K562 (cell line): ENCODE measurements at regions not wholly inside any gene's neighbourhood (a gene's known extent, or its start where the extent isn't known, plus 50 kb on each side); places are given as distances from the start of the nearest gene placed in this dataset.
"Not testable (repeated sequence)": the region's sequence is repeated elsewhere in the genome, so short reads cannot be mapped to it uniquely, and the experiment has no call there.

Experiments used
- ATAC-seq: fragments of 200-7000 bp; cut with Tn5 transposase; 3 replicates; pipeline ENCODE4 v1.9.1; 2020; ENCODE audit warnings: moderate library complexity
- BruUV-seq: library from RNA; stranded (reverse); fragments of 400-500 nt; replicated peaks from 2 replicates; lab custom pipeline; 2021; lab: Mats Ljungman, UMichigan
- CTCF ChIA-PET: fragments of 300-600 bp; formaldehyde crosslinking; extraction: SDS; loops from one replicate; lab custom pipeline; 2021; ENCODE audit warnings: low intra/inter-chr PET ratio; lab: Yijun Ruan, JAX
- POLR2A ChIA-PET: fragments of 300-600, 350-650 bp; sonication (Branson Sonifier 250); formaldehyde crosslinking; extraction: SDS; loops from one replicate; lab custom pipeline; 2021; ENCODE audit warnings: antibody characterized with exemption, inconsistent platforms; lab: Yijun Ruan, JAX
- DNase-seq, 4 experiments: peaks; one replicate each; pipeline versions ENCODE4 v3.0.0 to v3.0.0-alpha.2; 2011 to 2018; ENCODE audit warnings: low spot score in 3 of 4, mixed read lengths in 3 of 4; ENCODE audit errors: extremely low read depth in 1 of 4
- FAIRE-seq: peaks from 2 replicates; lab custom pipeline; 2011; peaks lifted over from hg19 to GRCh38; lab: Jason Lieb, UNC
- H2AFZ ChIP-seq: 2 replicates; pipeline ENCODE4 v1.6.0; 2011; ENCODE audit warnings: low read depth, low read length, control low read depth, inconsistent platforms
- H3K27ac ChIP-seq: fragments of 200-600 bp; 3 replicates; pipeline ENCODE4 v1.8.0; 2011; ENCODE audit warnings: low read depth, mild to moderate bottlenecking, control low read depth, inconsistent platforms, low read length, moderate library complexity, mixed read lengths; ENCODE audit errors: extremely low read depth
- H3K27me3 ChIP-seq, 2 experiments: fragments of 300-600 bp in 1 of 2; 2 replicates in 1 of 2; 3 replicates in 1 of 2; pipeline versions ENCODE4 v1.6.0 to v1.8.0; 2011; ENCODE audit warnings: inconsistent platforms in 2 of 2, low read length in 2 of 2, mild to moderate bottlenecking in 1 of 2, mixed read lengths in 1 of 2, moderate library complexity in 1 of 2; ENCODE audit not compliant: control insufficient read depth in 2 of 2, insufficient read depth in 2 of 2
- H3K36me3 ChIP-seq: fragments of 300-600 bp; 3 replicates; pipeline ENCODE4 v1.8.0; 2011; ENCODE audit warnings: mild to moderate bottlenecking, low read length, inconsistent platforms; ENCODE audit not compliant: control insufficient read depth, insufficient read depth
- H3K4me1 ChIP-seq, 2 experiments: fragments of 200-600 bp in 1 of 2; replicated peaks in 1 of 2; 2 replicates in 1 of 2; 3 replicates in 1 of 2; pipeline versions ENCODE4 v1.5.1 to v1.8.0; 2011; ENCODE audit warnings: inconsistent platforms in 2 of 2, low read length in 2 of 2, mild to moderate bottlenecking in 1 of 2, mixed read lengths in 1 of 2, moderate library complexity in 1 of 2; ENCODE audit not compliant: control insufficient read depth in 2 of 2, insufficient read depth in 2 of 2
- H3K4me2 ChIP-seq: 2 replicates; pipeline ENCODE4 v1.6.1; 2011; ENCODE audit warnings: low read length, control low read depth, inconsistent platforms, mixed read lengths; ENCODE audit not compliant: insufficient read depth
- H3K4me3 ChIP-seq: fragments of 200-600 bp; sonication (generic), shearing (Covaris generic); 2 replicates; pipeline ENCODE4 v1.5.1; 2016; ENCODE audit warnings: control low read depth, inconsistent platforms
- H3K79me2 ChIP-seq: fragments of 200-600 bp; 3 replicates; pipeline ENCODE4 v1.8.0; 2011; ENCODE audit warnings: low read length, inconsistent platforms; ENCODE audit not compliant: control insufficient read depth, insufficient read depth
- H3K9ac ChIP-seq, 2 experiments: 2 replicates each; pipeline versions ENCODE4 v1.6.0 to v1.6.1; 2011; ENCODE audit warnings: low read depth in 2 of 2, low read length in 2 of 2, control low read depth in 1 of 2, inconsistent platforms in 1 of 2, mild to moderate bottlenecking in 1 of 2, mixed read lengths in 1 of 2; ENCODE audit not compliant: insufficient read depth in 1 of 2
- H3K9me1 ChIP-seq: one replicate; pipeline ENCODE4 v1.6.0; 2011; ENCODE audit warnings: inconsistent platforms, mild to moderate bottlenecking, low read length, moderate library complexity; ENCODE audit not compliant: control insufficient read depth, insufficient read depth
- H3K9me3 ChIP-seq: replicated peaks from 2 replicates; pipeline ENCODE4 v1.5.1; 2011; ENCODE audit warnings: low read depth, low read length, inconsistent platforms; ENCODE audit not compliant: control insufficient read depth, insufficient read depth
- H4K20me1 ChIP-seq: replicated peaks from 2 replicates; pipeline ENCODE4 v1.6.1; 2011; ENCODE audit warnings: low read length, inconsistent platforms, mixed read lengths; ENCODE audit not compliant: control insufficient read depth, insufficient read depth
- FOXJ3 ChIP-seq: sonication (generic); formaldehyde crosslinking; IDR thresholded peaks from 2 replicates; pipeline ENCODE4 v1.4.0; 2020; ENCODE audit warnings: mild to moderate bottlenecking, missing genetic modification reagents
- ZNF707 ChIP-seq: fragments of 250-450 bp; sonication (Bioruptor Pico); conservative IDR thresholded peaks from 2 replicates; pipeline ENCODE4 v1.8.0; 2022; ENCODE audit warnings: inconsistent platforms, mild to moderate bottlenecking, moderate library complexity
- WGBS: fragments of 100-300 bp; shearing (Covaris generic); methylation state at CpG from one replicate; pipeline ENCODE4 v1.1.6; 2016; ENCODE audit warnings: low coverage, mixed read lengths; ENCODE audit not compliant: insufficient coverage; ENCODE audit errors: missing lambda C conversion rate; 5-methylcytosine and 5-hydroxymethylcytosine counted together
- in situ Hi-C: fragments of 300-500 bp; cut with MboI; formaldehyde crosslinking; loops from 4 replicates; pipeline ENCODE4 v1.15.0; 2018; ENCODE audit warnings: inconsistent platforms, mixed read lengths
- intact Hi-C: fragments of 100-400 bp; cut with micrococcal nuclease; formaldehyde crosslinking; loops from 2 replicates; pipeline ENCODE4 v1.14.2; 2022

DNA sequence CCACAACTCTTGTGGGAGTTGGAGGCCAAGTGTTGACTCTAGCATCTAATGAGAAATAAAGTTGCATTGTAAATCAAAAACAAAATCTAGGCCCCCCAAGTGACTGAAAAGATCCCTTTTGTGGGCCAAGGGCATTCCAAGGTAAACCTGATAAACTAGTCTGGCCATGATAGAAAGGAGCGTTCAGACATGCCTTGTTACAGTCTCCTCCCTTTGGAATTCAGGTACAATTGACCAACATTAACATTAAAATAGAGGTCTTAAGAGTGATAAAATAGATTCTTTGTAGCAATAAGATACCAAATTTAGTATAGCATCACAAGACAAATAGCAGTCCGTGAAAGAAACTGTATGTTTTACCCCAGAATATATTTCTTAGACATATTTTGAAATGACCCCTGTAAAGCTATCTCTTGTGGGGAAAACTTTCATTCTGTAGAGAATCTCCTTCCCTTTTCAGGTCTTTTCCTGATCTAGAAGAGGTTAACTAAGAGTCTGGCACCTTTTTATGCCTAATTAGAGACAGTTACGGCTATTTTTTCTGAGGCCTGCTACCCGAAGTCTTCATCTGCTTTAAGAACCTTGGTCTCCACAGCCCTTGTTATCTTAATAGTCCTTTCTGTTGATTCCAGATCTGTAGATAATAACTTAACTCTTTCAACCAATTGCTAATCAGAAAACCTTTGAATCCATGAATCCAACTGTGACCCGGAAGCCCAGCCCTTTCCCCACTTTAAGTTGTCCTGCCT, 495.4 kb upstream of the MMS22L start (continued):
- no peak for TF ChIP-seq FOXJ3 (CRISPR knock-in tag)
- no peak for TF ChIP-seq ZNF707

DNA sequence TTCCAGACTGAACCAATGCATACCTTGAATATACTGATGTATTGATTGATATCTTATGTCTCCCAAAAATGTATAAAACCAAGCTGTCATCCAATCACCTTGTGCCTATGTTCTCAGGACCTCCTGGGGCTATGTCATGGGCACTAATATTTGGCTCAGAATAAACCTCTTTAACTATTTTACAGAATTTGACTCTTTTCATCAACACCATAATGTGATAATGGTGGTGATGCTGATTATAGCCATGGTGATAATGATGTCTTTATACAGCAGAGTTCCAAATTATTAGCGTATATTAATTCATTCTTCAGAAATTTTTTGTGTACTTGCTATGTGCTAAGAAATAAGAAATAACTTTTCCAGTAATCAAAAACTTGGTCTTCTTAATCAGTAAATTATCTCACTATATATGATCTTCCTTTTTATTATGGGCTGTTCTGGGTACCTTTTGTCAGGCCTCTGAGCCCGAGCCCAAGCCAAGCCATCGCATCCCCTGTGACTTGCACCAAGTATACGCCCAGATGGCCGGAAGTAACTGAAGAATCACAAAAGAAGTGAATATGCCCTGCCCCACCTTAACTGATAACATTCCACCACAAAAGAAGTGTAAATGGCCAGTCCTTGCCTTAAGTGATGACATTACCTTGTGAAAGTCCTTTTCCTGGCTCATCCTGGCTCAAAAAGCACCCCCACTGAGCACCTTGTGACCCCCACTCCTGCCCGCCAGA, 496.2 kb upstream of the MMS22L start:
- H3K79me2 ChIP-seq, H3K27ac ChIP-seq, H3K9me1 ChIP-seq, H3K4me3 ChIP-seq, H3K27me3 ChIP-seq, H3K36me3 ChIP-seq, H4K20me1 ChIP-seq, in situ Hi-C loops, CTCF ChIA-PET, DNase-seq, FAIRE-seq, BruUV-seq, H3K4me1 ChIP-seq, H3K4me2 ChIP-seq, H2AFZ ChIP-seq, ATAC-seq, H3K9me3 ChIP-seq, H3K9ac ChIP-seq, POLR2A ChIA-PET, intact Hi-C loops: not testable (repeated sequence)
- WGBS: 0% methylated on average over 5 of the region's 6 CpGs
